ENCODE measurements at regions not wholly inside any gene's neighbourhood (a gene's known extent, or its start where the extent isn't known, plus 50 kb on each side); places are given as distances from the start of the nearest gene placed in this dataset.

GRCh38 chr2:12949406-12949805 is 232.7 kb downstream of the TRIB2 start:
- DNase-seq (ENCODE audit: low spot score in 2 of 2): no peak
- intact Hi-C loops (cut with DNase I): no loop called here
- Histone ChIP-seq H3K9me3 (no peaks in the 10 kb centered on the region), H3K27ac (no peak overlapping the region), H3K4me1 (no peaks in the 10 kb centered on the region), H3K27me3 (no peaks in the 10 kb centered on the region), H3K4me3 (no peak overlapping the region), H3K36me3 (no peaks in the 10 kb centered on the region)
- TF ChIP-seq CTCF (IDR thresholded peaks at IDR 0.05): no peak

GRCh38 chr2:12950174-12950573 is 233.4 kb downstream of the TRIB2 start:
- Histone ChIP-seq H3K4me3 (no peak overlapping the region), H3K9me3 (no peaks in the 10 kb centered on the region), H3K27ac (no peak overlapping the region), H3K27me3 (no peaks in the 10 kb centered on the region), H3K4me1 (no peaks in the 10 kb centered on the region), H3K36me3 (no peaks in the 10 kb centered on the region)
- no peak for TF ChIP-seq CTCF (IDR thresholded peaks at IDR 0.05)
- intact Hi-C loops (cut with DNase I): no loop called here
- DNase-seq (ENCODE audit: low spot score in 2 of 2): no peak

GRCh38 chr2:12950957-12951656 is 234.4 kb downstream of the TRIB2 start:
- Histone ChIP-seq H3K27ac (no peak overlapping the region), H3K4me3 (no peak overlapping the region), H3K27me3 (no peaks in the 10 kb centered on the region), H3K9me3 (no peaks in the 10 kb centered on the region), H3K4me1 (no peaks in the 10 kb centered on the region), H3K36me3 (no peaks in the 10 kb centered on the region)
- intact Hi-C loops (cut with DNase I): no loop called here
- DNase-seq (ENCODE audit: low spot score in 2 of 2): no peak
- TF ChIP-seq CTCF (IDR thresholded peaks at IDR 0.05): no peak

- no peak for DNase-seq (ENCODE audit: low spot score in 2 of 2)
- no peaks in the 10 kb centered on the region for H3K27me3 ChIP-seq
- no peak for TF ChIP-seq CTCF (IDR thresholded peaks at IDR 0.05)
- H3K36me3 ChIP-seq: no peaks in the 10 kb centered on the region
- intact Hi-C loops (cut with DNase I): no loop called here
- no peak overlapping the region for H3K4me3 ChIP-seq
- no peak overlapping the region for H3K27ac ChIP-seq
- H3K9me3 ChIP-seq: no peaks in the 10 kb centered on the region
- no peaks in the 10 kb centered on the region for H3K4me1 ChIP-seq
Measured at GRCh38 chr2:12951657-12951973, 234.9 kb downstream of the TRIB2 start.

GRCh38 chr2:12953596-12953995 is 236.9 kb downstream of the TRIB2 start:
- H3K27me3 ChIP-seq: no peaks in the 10 kb centered on the region
- TF ChIP-seq CTCF (IDR thresholded peaks at IDR 0.05): no peak
- no peaks in the 10 kb centered on the region for H3K9me3 ChIP-seq
- H3K27ac ChIP-seq: no peak overlapping the region
- H3K4me1 ChIP-seq: no peaks in the 10 kb centered on the region
- DNase-seq (ENCODE audit: low spot score in 2 of 2): no peak
- H3K4me3 ChIP-seq: no peak overlapping the region
- intact Hi-C loops (cut with DNase I): no loop called here
- H3K36me3 ChIP-seq: no peaks in the 10 kb centered on the region

GRCh38 chr2:12955864-12956263 is 239.1 kb downstream of the TRIB2 start:
- Histone ChIP-seq H3K27ac (no peak overlapping the region), H3K4me1 (no peaks in the 10 kb centered on the region), H3K4me3 (no peak overlapping the region), H3K36me3 (no peaks in the 10 kb centered on the region), H3K27me3 (no peaks in the 10 kb centered on the region), H3K9me3 (no peaks in the 10 kb centered on the region)
- intact Hi-C loops (cut with DNase I): no loop called here
- no peak for TF ChIP-seq CTCF (IDR thresholded peaks at IDR 0.05)
- no peak for DNase-seq (ENCODE audit: low spot score in 2 of 2)
